ENCODE measurements at regions not wholly inside any gene's neighbourhood (a gene's known extent, or its start where the extent isn't known, plus 50 kb on each side); places are given as distances from the start of the nearest gene placed in this dataset.

DNA sequence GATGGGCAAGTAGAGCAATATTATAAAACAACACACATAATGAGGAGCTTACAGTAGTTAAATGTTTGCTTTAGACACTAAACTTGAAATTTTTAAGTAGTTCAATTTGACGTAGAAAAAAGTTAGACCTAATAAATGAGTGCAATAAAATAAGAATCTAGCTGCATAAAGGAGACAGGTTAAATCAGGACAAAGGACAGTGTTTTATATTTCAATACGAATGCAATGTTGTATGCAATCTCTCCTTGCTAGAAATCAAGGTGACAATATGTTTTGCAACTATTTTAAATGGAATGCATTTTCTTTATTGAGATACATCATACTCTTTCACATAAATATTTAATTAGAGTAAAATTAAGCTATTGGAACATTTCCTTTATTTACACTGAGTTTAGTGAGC, 267.9 kb downstream of the CASP12 start:
- WGBS, 2 experiments (ENCODE audit: extremely low coverage in 1 of 2, insufficient coverage in 1 of 2, insufficient read length in 1 of 2, insufficient replicate concordance in 2 of 2, low coverage in 1 of 2, low lambda C conversion rate in 2 of 2, missing lambda C conversion rate in 1 of 2), result 85% methylated on average over 2 of the region's 2 CpGs; no CpG with 5 or more reads in 1 of the 2 experiments
- H2BK15ac ChIP-seq (ENCODE audit: low read length), result no peak overlapping the region
- no peak overlapping the region for H3K9ac ChIP-seq (replicated peaks in 1 of 4; ENCODE audit: extremely low read depth in 1 of 4, low read depth in 3 of 4, low read length in 3 of 4)
- no peak overlapping the region for H2BK5ac ChIP-seq (ENCODE audit: low read depth, low read length)
- TF ChIP-seq MAX (IDR thresholded peaks at IDR 0.05), result no peak
- TF ChIP-seq JUND (IDR thresholded peaks at IDR 0.05; ENCODE audit: low read length), result no peak
- no peak for TF ChIP-seq EGR1 (IDR thresholded peaks at IDR 0.05; ENCODE audit: borderline replicate concordance, low read depth, low read length)
- H3K9me3 ChIP-seq (ENCODE audit: insufficient read depth in 2 of 2, low read depth in 1 of 2, low read length in 1 of 2), result no peaks in the 10 kb centered on the region
- no peak for DNase-seq (ENCODE audit: low read depth in 1 of 2, low spot score in 2 of 2)
- no peak overlapping the region for H3K18ac ChIP-seq (ENCODE audit: extremely low read depth, low read length)
- no peaks in the 10 kb centered on the region for H4K20me1 ChIP-seq (replicated peaks in 1 of 2; ENCODE audit: control insufficient read depth in 1 of 2, insufficient read depth in 2 of 2, low read length in 2 of 2)
- no peaks in the 10 kb centered on the region for H3K27me3 ChIP-seq (replicated peaks in 1 of 4; ENCODE audit: control insufficient read depth in 3 of 4, extremely low read depth in 1 of 4, insufficient read depth in 3 of 4, low read length in 3 of 4)
- H3K4ac ChIP-seq (replicated peaks; ENCODE audit: insufficient read length, low read depth, low read length), result no peak overlapping the region
- H3K79me2 ChIP-seq (ENCODE audit: control insufficient read depth in 1 of 2, insufficient read depth in 2 of 2, low read length in 2 of 2), result no peaks in the 10 kb centered on the region
- no peak overlapping the region for H2AFZ ChIP-seq (ENCODE audit: low read length)
- H3K79me1 ChIP-seq (ENCODE audit: low read depth, low read length), result no peaks in the 10 kb centered on the region
- no peak overlapping the region for H4K5ac ChIP-seq (ENCODE audit: insufficient read length, low read depth, low read length)
- H2BK12ac ChIP-seq (ENCODE audit: low read depth, low read length), result no peak overlapping the region
- H2AK5ac ChIP-seq (ENCODE audit: low read depth, low read length), result no peak overlapping the region
- H2BK120ac ChIP-seq (replicated peaks; ENCODE audit: low read depth, low read length), result no peak overlapping the region
- CTCF ChIA-PET (ENCODE audit: partially characterized antibody), result no interaction called here
- no peak overlapping the region for H3K27ac ChIP-seq (ENCODE audit: low read depth, low read length)
- H4K8ac ChIP-seq (ENCODE audit: extremely low read depth, insufficient read depth, low read length), result no peak overlapping the region
- no peak overlapping the region for H2BK20ac ChIP-seq (ENCODE audit: low read length)
- no peak overlapping the region for H3K23ac ChIP-seq (ENCODE audit: insufficient read length)
- no peaks in the 10 kb centered on the region; a peak in 1 of 8 replicates for H3K36me3 ChIP-seq (ENCODE audit: control insufficient read depth in 2 of 4, insufficient read depth in 4 of 4, low read length in 3 of 4)
- H3K14ac ChIP-seq (ENCODE audit: insufficient read length), result no peak overlapping the region
- H3K4me2 ChIP-seq (ENCODE audit: insufficient read depth in 1 of 2, low read depth in 2 of 2, low read length in 2 of 2), result no peak overlapping the region
- POLR2A ChIA-PET (ENCODE audit: partially characterized antibody), result no interaction called here
- no peak overlapping the region for H3K56ac ChIP-seq (replicated peaks; ENCODE audit: insufficient read length, low read depth, low read length)
- no peaks in the 10 kb centered on the region; a peak in 1 of 7 replicates for H3K4me1 ChIP-seq (replicated peaks in 1 of 4; ENCODE audit: control insufficient read depth in 3 of 4, insufficient read depth in 4 of 4, low read length in 3 of 4)
- H3K4me3 ChIP-seq (ENCODE audit: extremely low read depth in 1 of 4, insufficient read depth in 2 of 4, low read depth in 3 of 4, low read length in 4 of 4), result no peak overlapping the region
- no peaks in the 10 kb centered on the region for H3K23me2 ChIP-seq (ENCODE audit: low read depth, low read length)
- H4K91ac ChIP-seq (replicated peaks; ENCODE audit: insufficient read length, low read length), result no peak overlapping the region
- no peak for FAIRE-seq

Data from H1 (cell line).